Stimulated activated naive CD8-positive, alpha-beta T cell treated with anti-CD3 and anti-CD28 coated beads, Interleukin-15, Interleukin-2, amounts not matched to agents 100 ng/mL and 50 ng/mL, for 24 hours (primary cell): ENCODE measurements at regions not wholly inside any gene's neighbourhood (a gene's known extent, or its start where the extent isn't known, plus 50 kb on each side); places are given as distances from the start of the nearest gene placed in this dataset.

Experiments
- H3K27ac Mint-ChIP-seq: one replicate; pipeline ENCODE4 v1.8.0; 2021; ENCODE audit warnings: mild to moderate bottlenecking, mixed read lengths
- H3K27me3 Mint-ChIP-seq: one replicate; pipeline ENCODE4 v1.8.0; 2021; ENCODE audit warnings: mixed read lengths
- H3K36me3 Mint-ChIP-seq: one replicate; pipeline ENCODE4 v1.8.0; 2021; ENCODE audit warnings: low read depth, mixed read lengths
- H3K4me1 Mint-ChIP-seq: one replicate; pipeline ENCODE4 v1.8.0; 2021; ENCODE audit warnings: low read depth, mixed read lengths
- H3K4me3 Mint-ChIP-seq: one replicate; pipeline ENCODE4 v1.8.0; 2021; ENCODE audit warnings: mild to moderate bottlenecking, mixed read lengths
- H3K9me3 Mint-ChIP-seq: one replicate; pipeline ENCODE4 v1.8.0; 2021; ENCODE audit warnings: mixed read lengths

DNA sequence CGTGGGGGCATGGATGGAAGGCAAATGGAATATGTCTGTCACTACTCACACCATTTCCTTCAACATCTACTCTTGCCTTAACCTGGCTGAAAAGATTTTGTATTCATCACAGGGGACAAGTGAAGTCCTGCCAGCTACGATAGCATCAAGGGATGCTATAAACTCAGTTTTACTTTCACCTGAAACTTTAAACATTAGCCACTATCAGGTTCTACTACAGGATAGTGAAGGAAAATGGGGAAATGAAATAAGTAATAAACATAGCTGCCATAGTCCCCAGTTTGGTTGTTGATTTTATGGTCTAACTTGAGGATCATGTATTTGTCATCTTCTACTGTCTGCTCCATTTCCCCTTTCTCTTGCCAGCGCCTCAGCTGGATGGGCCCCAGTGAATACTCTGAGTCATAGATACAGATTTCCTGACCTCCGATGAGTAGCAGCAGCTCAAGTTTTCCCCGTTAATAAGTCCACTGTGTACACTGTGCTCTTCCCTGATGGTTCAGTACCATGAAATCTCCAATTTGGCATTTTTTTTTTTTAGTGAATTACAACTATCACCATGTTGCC is 338.2 kb upstream of the SLCO3A1 start:
- Mint-ChIP-seq H3K36me3 (no peaks in the 10 kb centered on the region), H3K27me3 (no peaks in the 10 kb centered on the region), H3K4me3 (no peak overlapping the region), H3K4me1 (no peaks in the 10 kb centered on the region), H3K9me3 (no peaks in the 10 kb centered on the region), H3K27ac (no peak overlapping the region)

DNA sequence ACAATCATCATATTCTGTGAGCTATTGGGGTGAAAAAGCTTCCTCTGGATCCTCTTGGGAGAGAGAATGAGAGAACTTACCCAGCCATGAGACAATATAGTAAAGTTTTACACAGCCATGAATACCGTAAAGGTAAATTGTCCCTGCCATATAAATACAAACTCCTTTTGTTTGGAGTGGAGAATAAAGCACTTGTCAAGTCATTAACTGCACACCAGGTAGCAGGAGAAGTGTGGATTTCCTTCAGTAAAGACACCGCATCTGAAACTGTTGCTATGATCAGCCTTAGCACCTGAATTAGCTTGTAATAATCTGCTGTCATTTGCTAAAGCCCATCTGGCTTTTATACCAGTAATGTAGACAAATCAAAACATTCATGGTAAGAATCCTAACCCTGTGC is 336.6 kb upstream of the SLCO3A1 start:
- H3K9me3 Mint-ChIP-seq: no peaks in the 10 kb centered on the region
- no peaks in the 10 kb centered on the region for H3K27me3 Mint-ChIP-seq
- no peak overlapping the region for H3K4me3 Mint-ChIP-seq
- no peak overlapping the region for H3K27ac Mint-ChIP-seq
- no peaks in the 10 kb centered on the region for H3K36me3 Mint-ChIP-seq
- peaks cover 1% of the 10 kb centered on the region for H3K4me1 Mint-ChIP-seq

DNA sequence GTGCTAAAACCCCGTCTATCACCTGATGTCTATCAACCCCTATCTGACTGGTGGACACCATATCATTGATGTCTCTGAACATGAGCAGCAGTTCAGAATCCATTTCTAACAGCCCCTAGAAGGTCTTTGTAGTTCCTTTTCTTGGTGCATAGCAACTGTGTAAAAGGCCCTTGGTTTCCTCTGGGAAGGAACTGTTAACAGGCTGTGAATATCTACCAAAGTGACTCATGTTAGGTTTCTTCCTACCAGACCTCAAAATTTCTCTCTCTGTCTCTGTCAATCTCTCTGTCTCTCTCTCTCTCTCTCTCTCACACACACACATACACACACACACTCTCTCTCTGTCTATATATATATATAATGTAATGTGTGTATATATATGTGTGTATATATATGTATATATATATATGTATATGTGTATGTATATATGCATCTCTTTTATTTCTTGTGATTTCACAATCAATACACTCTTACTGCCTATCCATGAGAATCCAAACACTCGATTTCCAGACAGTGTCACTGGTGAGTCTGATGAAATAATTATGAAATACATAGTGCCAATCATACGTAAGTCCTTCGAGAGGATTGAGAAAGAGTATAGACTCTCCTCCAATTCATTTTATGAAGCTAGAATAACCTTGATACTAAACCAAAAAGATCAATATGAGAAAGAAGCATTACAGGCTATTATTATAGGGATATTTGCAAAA is 335.9 kb upstream of the SLCO3A1 start:
- H3K27ac Mint-ChIP-seq: no peak overlapping the region
- no peaks in the 10 kb centered on the region for H3K36me3 Mint-ChIP-seq
- no peaks in the 10 kb centered on the region for H3K9me3 Mint-ChIP-seq
- peaks cover 9% of the 10 kb centered on the region for H3K4me1 Mint-ChIP-seq
- no peak overlapping the region for H3K4me3 Mint-ChIP-seq
- no peaks in the 10 kb centered on the region for H3K27me3 Mint-ChIP-seq

DNA sequence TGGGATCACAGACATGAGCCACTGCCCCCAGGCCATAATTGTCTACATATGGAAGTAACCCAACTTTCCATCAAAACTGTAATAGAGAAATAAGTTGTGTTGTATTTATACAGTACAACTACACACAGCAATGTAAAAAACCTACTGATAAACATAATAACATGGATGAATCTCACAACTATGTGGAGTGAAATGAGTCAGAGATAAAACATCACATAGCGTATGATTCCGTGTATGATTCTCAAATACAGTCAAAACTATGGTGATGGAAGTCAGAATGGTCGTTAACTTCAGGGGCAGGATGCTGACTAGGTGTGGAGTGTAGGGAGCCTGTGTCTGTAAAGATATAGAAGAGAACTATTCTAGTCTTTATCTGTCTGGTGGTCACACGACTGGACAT is 332.7 kb upstream of the SLCO3A1 start:
- no peaks in the 10 kb centered on the region for H3K9me3 Mint-ChIP-seq
- no peaks in the 10 kb centered on the region for H3K36me3 Mint-ChIP-seq
- H3K4me3 Mint-ChIP-seq: no peak overlapping the region
- peaks cover 23% of the 10 kb centered on the region for H3K4me1 Mint-ChIP-seq
- no peak overlapping the region for H3K27ac Mint-ChIP-seq
- H3K27me3 Mint-ChIP-seq: no peaks in the 10 kb centered on the region

DNA sequence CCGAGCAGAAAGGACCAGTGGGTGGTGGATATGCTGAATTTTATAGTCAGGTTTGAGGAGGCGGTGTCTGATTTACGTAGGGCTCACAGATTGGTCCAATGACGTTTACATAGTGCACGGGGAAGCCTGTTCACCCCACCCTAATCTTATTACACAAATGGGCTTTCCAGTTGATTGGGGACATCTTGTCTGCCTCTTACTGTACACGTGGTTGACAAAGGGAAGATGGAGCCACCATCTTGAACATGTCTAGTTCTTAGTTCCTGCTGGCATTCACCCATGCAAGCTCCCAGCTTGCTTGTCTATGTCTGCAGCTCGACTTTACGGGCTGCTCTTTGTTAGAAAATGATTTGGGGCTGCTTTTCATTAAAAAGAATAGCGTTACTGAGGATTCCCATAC is 332.0 kb upstream of the SLCO3A1 start:
- no peaks in the 10 kb centered on the region for H3K27me3 Mint-ChIP-seq
- no peak overlapping the region for H3K27ac Mint-ChIP-seq
- no peaks in the 10 kb centered on the region for H3K36me3 Mint-ChIP-seq
- no peak overlapping the region for H3K4me3 Mint-ChIP-seq
- no peaks in the 10 kb centered on the region for H3K9me3 Mint-ChIP-seq
- peaks cover 23% of the 10 kb centered on the region for H3K4me1 Mint-ChIP-seq

DNA sequence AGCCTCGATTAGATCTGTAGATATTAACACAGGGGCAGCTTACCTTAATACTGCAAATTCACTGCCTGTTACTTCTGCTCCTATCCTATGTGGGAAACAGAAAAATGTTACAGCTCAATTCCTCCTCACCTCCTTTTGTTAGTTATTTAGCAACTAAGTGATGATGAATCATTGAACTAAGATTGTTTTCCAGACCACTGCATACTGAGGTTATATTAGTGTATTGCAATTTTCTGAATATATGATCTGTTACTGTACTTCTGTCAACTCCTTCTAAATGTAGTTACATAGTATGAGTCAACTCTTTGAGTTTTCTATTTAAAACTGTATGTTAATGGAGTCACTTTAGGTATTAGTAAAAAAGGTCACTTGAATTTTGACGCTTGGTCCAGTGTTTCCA is 331.5 kb upstream of the SLCO3A1 start:
- Mint-ChIP-seq H3K4me3 (no peak overlapping the region), H3K4me1 (peaks cover 23% of the 10 kb centered on the region), H3K27ac (no peak overlapping the region), H3K9me3 (no peaks in the 10 kb centered on the region), H3K27me3 (no peaks in the 10 kb centered on the region), H3K36me3 (no peaks in the 10 kb centered on the region)

DNA sequence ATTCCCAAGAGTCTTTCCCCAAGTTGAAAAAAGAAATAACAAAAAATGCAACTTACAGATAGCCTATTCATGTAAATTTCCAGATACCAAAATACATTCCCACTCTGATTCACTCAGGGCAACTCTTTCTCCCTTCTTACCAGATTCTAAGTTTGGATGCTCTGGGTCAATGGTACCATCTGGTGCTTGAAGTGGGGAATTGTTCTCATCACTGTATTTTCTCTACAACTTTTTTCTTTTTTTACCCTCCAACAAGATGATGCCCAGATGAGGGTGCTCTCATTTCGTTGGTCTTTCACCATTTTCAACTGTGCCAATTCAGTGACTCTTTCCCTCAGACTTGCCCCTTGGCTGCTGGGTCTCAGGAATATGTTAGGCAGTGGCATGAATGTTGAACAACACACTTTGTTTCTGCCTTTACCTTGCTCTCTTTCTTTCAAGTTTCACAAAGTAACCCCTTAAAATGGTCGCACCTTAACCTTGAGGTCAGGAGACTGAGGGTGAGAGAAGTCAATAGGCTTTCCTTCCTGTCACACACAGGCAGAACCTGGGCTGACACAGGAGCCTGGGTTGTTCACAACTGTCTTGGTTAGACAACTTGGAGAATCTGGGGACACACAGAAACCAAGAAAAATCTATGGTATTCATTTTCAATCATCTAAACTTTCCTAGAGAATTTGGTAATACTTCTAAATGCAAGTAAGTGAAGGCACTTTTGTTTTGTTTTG is 330.7 kb upstream of the SLCO3A1 start:
- Mint-ChIP-seq H3K27ac (no peak overlapping the region), H3K4me1 (peaks cover 23% of the 10 kb centered on the region), H3K36me3 (no peaks in the 10 kb centered on the region), H3K4me3 (no peak overlapping the region), H3K27me3 (no peaks in the 10 kb centered on the region), H3K9me3 (no peaks in the 10 kb centered on the region)

DNA sequence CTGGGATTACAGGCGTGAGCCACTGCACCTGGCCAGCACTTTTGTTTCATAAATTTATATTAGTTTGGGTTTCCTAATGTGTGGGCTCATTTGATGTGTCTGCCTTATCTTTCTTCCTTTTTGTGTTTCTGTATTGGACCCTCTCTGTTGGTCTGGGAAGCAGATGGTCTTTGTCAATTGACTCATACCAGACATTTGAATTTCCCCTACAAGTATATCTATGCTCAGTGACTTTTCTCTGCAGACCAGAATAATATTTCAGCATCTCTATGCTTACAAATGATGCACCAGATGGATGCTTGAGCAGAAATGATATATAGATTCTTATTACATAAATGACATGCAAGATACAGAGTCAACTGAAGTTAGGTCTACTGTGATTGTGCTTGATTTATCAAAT is 329.9 kb upstream of the SLCO3A1 start:
- no peaks in the 10 kb centered on the region for H3K27me3 Mint-ChIP-seq
- H3K36me3 Mint-ChIP-seq: no peaks in the 10 kb centered on the region
- no peaks in the 10 kb centered on the region for H3K9me3 Mint-ChIP-seq
- no peak overlapping the region for H3K27ac Mint-ChIP-seq
- H3K4me1 Mint-ChIP-seq: peaks cover 23% of the 10 kb centered on the region
- no peak overlapping the region for H3K4me3 Mint-ChIP-seq

DNA sequence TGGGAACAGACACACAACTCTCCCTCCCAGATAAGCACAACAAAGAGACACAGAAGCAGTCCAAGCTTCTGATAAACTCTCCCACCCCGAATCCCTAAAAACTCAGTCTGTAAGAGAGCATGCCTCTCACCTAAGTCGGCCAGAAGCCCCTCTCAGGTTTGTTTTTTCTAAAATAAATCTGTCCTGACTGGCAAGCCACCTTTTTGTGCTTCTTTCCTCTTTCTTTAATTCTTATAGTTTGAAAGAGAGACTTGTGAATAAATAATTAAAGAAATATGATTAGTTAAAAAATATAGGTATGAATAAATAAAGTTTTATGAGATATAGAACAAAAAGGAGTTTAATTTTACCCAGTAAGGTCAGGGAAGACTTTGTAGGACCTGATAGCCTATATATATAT is 329.0 kb upstream of the SLCO3A1 start:
- Mint-ChIP-seq H3K4me1 (peaks cover 29% of the 10 kb centered on the region), H3K4me3 (no peak overlapping the region), H3K9me3 (no peaks in the 10 kb centered on the region), H3K27ac (no peak overlapping the region), H3K36me3 (no peaks in the 10 kb centered on the region), H3K27me3 (no peaks in the 10 kb centered on the region)

DNA sequence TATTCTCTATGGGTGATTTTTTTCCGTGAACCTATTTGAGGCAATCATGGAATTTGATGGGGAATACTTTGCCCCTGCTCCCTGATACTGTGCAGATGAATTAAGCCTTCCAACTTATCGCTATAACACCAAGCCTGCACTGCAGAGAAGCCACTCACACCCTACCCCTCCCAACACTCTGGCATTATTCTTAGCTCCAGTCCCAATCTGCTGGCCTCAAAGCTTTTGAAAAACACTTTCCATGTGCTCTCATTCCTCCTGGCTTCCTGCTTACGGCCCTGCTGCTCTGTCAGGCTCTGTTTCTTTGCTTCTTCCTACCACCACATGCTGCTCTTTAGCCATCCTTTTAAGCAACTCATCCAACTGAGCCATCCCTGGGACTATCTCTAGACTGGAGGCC is 327.8 kb upstream of the SLCO3A1 start:
- H3K4me3 Mint-ChIP-seq: no peak overlapping the region
- no peaks in the 10 kb centered on the region for H3K36me3 Mint-ChIP-seq
- H3K4me1 Mint-ChIP-seq: peaks cover 33% of the 10 kb centered on the region
- H3K27ac Mint-ChIP-seq: no peak overlapping the region
- H3K27me3 Mint-ChIP-seq: peaks cover 4% of the 10 kb centered on the region
- H3K9me3 Mint-ChIP-seq: no peaks in the 10 kb centered on the region

DNA sequence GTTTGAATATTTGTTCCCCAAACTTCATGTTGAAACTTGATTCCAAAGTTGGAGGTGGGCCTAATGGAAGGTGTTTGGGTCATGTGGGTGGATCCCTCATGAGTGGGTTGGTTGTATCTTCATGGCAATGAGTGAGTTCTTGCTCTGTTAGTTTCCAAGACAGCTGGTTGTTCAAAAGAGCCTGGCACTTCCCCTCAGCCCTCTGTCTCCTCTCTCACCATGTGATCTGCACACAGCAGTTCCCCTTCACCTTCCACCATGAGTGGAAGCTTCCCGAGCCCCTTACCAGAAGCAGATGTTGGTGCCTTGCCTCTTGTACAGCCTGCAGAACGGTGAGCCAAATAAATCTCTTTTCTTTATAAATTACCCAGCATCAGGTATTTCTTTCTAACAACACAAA is 327.1 kb upstream of the SLCO3A1 start:
- no peaks in the 10 kb centered on the region for H3K36me3 Mint-ChIP-seq
- H3K4me3 Mint-ChIP-seq: no peak overlapping the region
- H3K27me3 Mint-ChIP-seq: peaks cover 4% of the 10 kb centered on the region
- no peak overlapping the region for H3K27ac Mint-ChIP-seq
- peaks cover 33% of the 10 kb centered on the region for H3K4me1 Mint-ChIP-seq
- no peaks in the 10 kb centered on the region for H3K9me3 Mint-ChIP-seq

DNA sequence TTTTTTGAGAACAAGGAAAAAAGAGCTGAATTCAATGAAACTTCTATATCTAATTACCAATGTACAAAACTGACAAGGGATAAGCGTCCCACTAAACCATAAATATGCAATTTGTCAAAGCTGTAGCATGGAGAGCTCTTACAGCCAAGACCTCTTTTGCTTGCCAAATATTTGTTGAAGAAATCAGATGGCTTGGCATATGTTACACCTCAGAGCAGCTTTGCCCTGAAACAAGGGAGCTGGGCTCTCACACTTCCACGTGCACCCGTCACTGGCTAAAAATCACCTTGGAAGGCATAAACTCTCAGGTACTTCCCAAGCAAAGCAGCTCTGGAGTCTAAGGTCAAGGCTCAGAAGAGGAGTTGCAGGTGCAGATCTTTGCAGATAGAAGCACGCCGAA is 324.7 kb upstream of the SLCO3A1 start:
- Mint-ChIP-seq H3K36me3 (no peaks in the 10 kb centered on the region), H3K4me3 (no peak overlapping the region), H3K9me3 (no peaks in the 10 kb centered on the region), H3K4me1 (peaks cover 17% of the 10 kb centered on the region), H3K27ac (no peak overlapping the region), H3K27me3 (peaks cover 4% of the 10 kb centered on the region)

DNA sequence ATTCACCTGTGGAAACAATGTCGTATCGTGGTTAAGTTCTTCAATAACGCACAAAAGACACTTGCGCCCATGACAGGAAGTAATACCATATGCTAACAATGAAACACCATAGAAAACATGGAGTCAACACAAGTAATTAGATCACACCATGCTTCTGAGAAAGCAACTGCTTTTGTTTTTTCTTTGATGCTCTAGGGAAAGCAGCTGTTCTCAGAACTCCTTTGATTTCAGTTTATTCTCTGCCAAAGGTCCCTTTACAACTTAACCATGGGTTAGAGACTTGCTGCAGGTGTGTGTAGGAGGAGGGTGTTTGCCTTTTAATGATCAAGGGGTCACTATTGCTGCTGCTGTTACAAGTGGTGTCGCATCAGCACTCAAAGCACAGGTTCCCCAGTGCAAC is 324.0 kb upstream of the SLCO3A1 start:
- Mint-ChIP-seq H3K9me3 (no peaks in the 10 kb centered on the region), H3K4me3 (no peak overlapping the region), H3K27me3 (peaks cover 4% of the 10 kb centered on the region), H3K36me3 (no peaks in the 10 kb centered on the region), H3K4me1 (peaks cover 10% of the 10 kb centered on the region), H3K27ac (no peak overlapping the region)

DNA sequence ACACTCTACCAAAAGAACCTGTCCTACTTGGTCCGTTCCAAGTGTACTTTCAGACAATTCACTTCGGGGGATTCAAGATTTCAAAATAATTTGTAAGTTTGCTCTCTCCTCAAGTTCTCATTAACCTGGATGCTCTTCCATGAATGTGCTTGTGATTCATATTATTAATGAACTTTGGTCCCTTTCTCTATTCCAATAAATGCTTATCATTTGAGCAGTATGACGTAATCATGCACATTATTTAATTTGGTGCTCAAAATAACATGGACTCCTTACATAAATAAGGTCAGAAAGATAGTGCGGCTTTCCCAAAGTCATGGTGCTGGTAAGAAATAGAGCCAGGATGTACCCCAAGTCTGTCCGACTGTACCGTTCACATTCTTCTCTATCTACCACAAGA is 323.2 kb upstream of the SLCO3A1 start:
- H3K4me1 Mint-ChIP-seq: peaks cover 10% of the 10 kb centered on the region
- H3K4me3 Mint-ChIP-seq: no peak overlapping the region
- peaks cover 4% of the 10 kb centered on the region for H3K27me3 Mint-ChIP-seq
- no peaks in the 10 kb centered on the region for H3K36me3 Mint-ChIP-seq
- H3K9me3 Mint-ChIP-seq: no peaks in the 10 kb centered on the region
- no peak overlapping the region for H3K27ac Mint-ChIP-seq

DNA sequence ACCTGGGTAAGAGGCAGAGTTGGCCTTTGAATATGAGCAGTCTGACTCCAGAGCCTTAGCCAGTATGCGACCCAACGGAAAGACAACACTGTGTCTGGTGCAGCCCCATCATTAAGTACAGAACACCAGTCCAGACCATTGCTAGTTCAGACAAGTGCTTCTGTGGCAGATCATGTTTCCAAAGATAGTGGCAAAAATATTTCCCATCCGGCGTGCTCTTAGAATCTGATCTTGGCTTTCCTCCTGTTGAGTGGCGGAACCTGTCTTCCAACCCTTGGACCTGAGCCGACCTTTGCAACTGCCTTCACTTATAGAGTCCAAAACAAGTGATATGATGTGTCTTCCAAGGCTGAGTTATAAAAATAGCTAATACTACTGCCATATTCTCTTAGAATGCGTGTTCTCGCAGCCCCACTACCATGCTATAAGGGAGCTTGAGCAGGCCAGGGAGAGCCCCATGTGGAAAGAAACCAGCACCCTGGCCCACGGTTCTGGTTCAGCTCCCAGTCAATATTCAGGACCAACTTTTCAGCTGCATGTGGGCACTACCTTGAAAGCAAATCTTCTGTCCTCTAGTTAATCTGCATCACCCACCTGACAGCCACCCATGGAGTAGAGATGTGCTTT is 322.4 kb upstream of the SLCO3A1 start:
- Mint-ChIP-seq H3K27ac (no peak overlapping the region), H3K27me3 (peaks cover 4% of the 10 kb centered on the region), H3K9me3 (no peaks in the 10 kb centered on the region), H3K4me3 (no peak overlapping the region), H3K4me1 (peaks cover 10% of the 10 kb centered on the region), H3K36me3 (no peaks in the 10 kb centered on the region)
